ENCODE measurements at regions not wholly inside any gene's neighbourhood (a gene's known extent, or its start where the extent isn't known, plus 50 kb on each side); places are given as distances from the start of the nearest gene placed in this dataset.

DNA sequence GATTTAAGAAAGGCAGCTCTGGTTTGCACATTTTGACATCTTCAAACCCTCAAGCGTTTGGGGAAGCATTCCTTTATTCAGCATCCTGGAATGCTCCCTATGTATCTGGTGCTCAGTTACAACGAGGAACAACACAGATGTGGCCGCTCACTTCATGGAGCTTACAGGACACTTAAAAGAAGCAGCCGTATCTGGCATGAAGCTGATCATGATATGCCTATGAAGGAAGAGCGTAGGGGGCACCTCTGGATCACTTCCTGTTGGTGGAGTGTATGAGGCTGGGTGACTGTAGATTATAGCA is 72.3 kb upstream of the TP53I11 start:
- no peak overlapping the region for H3K4me3 ChIP-seq (ENCODE audit: low read depth in 1 of 5, low read length in 5 of 5)
- H3K9me3 ChIP-seq (ENCODE audit: control insufficient read depth in 5 of 5, low read length in 5 of 5): no peaks in the 10 kb centered on the region
- H3K27ac ChIP-seq (ENCODE audit: low read depth, low read length): no peak overlapping the region
- H3K9ac ChIP-seq (ENCODE audit: low read length in 5 of 5): no peak overlapping the region
- peaks cover 0 to 6% (median 0%) of the 10 kb centered on the region in 5 donors for H3K27me3 ChIP-seq (ENCODE audit: control insufficient read depth in 5 of 5, insufficient read depth in 4 of 5, low read length in 5 of 5)
- peaks cover 20 to 75% (median 59%) of the 10 kb centered on the region in 5 donors for H3K4me1 ChIP-seq (ENCODE audit: control insufficient read depth in 5 of 5, insufficient read depth in 5 of 5, low read length in 5 of 5)
- no peaks in the 10 kb centered on the region for H3K36me3 ChIP-seq (ENCODE audit: control insufficient read depth in 5 of 5, insufficient read depth in 5 of 5, low read length in 5 of 5)

DNA sequence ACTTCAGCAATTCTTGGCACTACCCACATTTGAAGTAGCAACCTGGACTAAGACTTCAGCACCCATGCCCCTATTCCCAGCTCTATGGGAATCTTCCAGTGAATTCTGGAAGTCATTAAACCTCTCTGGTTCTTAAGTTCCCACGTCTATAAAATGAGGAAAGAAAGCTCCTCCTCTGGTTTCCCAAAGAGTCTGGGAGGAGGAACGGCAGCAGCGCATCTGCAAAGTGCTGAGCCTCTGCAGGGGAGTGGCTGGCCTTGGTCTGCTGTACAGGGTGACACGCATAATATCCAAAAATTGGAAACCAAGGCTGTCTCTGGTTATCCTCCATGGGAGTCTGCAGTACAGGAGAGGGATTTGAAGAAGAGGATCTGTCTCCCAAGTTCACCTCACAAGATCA is 73.6 kb upstream of the TP53I11 start:
- Histone ChIP-seq H3K9me3 (ENCODE audit: control insufficient read depth in 5 of 5, low read length in 5 of 5) (no peaks in the 10 kb centered on the region), H3K27ac (ENCODE audit: low read depth, low read length) (no peak overlapping the region), H3K36me3 (ENCODE audit: control insufficient read depth in 5 of 5, insufficient read depth in 5 of 5, low read length in 5 of 5) (no peaks in the 10 kb centered on the region), H3K4me1 (ENCODE audit: control insufficient read depth in 5 of 5, insufficient read depth in 5 of 5, low read length in 5 of 5) (peaks cover 25 to 82% (median 65%) of the 10 kb centered on the region in 5 donors), H3K9ac (ENCODE audit: low read length in 5 of 5) (no peak overlapping the region), H3K4me3 (ENCODE audit: low read depth in 1 of 5, low read length in 5 of 5) (no peak overlapping the region), H3K27me3 (ENCODE audit: control insufficient read depth in 5 of 5, insufficient read depth in 4 of 5, low read length in 5 of 5) (peaks cover 0 to 6% (median 0%) of the 10 kb centered on the region in 5 donors)

DNA sequence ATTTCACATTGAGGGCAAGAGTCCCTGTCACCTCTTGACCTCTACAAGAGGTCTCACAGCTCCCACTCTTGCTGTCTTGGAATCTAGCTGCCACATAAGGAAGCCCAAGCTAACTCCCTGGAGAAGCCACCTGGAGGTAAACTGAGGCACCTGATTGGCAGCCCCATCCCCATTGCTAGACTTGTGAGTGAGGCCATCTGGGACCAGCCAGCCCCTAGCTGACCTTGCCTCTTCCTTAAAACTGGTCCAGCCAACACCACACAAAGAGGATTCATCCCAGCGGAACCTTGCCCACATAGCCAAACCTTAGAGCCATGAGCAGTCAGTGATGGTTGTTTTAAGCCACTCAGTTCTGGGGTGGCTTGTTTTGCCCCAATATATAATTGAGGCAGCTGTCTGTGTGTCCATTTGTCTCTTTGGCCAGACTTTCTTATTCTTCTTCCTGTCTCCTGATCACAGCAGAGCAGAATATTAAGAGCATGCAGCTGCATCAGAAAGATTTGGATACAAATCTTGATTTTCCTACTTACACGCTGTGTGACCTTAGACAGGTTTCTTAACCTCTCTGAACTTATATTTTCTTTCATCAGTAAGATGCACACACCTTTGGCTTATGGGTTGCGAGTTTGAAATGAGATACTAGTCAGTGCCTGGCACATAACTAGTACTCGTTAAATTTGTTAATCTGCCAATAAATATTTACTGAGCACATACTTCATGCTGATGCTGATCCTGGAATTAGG is 74.3 kb upstream of the TP53I11 start:
- no peak overlapping the region for H3K4me3 ChIP-seq (ENCODE audit: low read depth in 1 of 5, low read length in 5 of 5)

DNA sequence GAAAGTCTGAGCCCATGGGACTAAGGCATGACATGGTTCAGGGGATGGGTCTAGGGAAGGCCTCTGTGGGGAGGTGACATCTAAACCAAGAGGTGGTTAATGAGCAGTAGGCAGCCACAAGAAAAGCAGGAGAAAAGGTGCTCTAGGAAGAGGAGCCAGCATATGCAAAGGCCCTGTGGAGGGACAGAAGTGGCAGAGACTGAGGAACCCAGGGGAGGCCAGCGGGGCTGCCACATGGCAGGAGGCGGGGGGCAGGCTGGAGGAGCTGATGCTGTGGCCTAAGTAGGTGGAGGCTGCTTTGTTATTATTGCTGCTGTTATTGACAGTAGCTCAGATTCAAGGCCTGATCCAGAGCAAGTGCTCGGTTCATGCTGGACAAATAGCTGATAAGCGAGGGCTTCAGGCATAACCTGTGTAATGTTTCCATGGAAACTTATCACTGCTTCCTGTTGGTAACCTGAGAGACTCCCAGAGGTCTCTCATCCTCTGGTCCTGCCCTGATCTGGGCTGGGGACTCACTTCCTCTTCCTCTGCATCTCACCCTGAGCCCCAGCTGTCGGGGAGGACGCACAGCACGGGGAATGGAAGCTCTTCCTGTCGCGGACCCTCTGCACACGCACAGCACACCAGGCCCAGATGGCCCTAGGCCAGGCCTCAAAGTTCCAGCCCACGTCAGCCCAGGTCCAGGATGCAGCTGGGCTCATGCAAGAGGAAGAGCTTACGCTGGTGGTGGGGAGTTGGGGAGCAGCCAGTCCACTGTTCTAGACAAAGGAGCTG is 75.2 kb upstream of the TP53I11 start:
- Histone ChIP-seq H3K9me3 (ENCODE audit: control insufficient read depth in 5 of 5, low read length in 5 of 5) (no peaks in the 10 kb centered on the region), H3K27me3 (ENCODE audit: control insufficient read depth in 5 of 5, insufficient read depth in 4 of 5, low read length in 5 of 5) (peaks cover 0 to 8% (median 0%) of the 10 kb centered on the region in 5 donors), H3K36me3 (ENCODE audit: control insufficient read depth in 5 of 5, insufficient read depth in 5 of 5, low read length in 5 of 5) (no peaks in the 10 kb centered on the region), H3K4me1 (ENCODE audit: control insufficient read depth in 5 of 5, insufficient read depth in 5 of 5, low read length in 5 of 5) (peaks cover 22 to 83% (median 64%) of the 10 kb centered on the region in 5 donors), H3K27ac (ENCODE audit: low read depth, low read length) (peak overlapping the region; percentile 25), H3K4me3 (ENCODE audit: low read depth in 1 of 5, low read length in 5 of 5) (no peak overlapping the region), H3K9ac (ENCODE audit: low read length in 5 of 5) (peak overlapping the region in 1 of 5 donors; percentile 19)

More for the DNA sequence above, 74.3 kb upstream of the TP53I11 start:
- Histone ChIP-seq H3K27me3 (ENCODE audit: control insufficient read depth in 5 of 5, insufficient read depth in 4 of 5, low read length in 5 of 5) (peaks cover 0 to 6% (median 0%) of the 10 kb centered on the region in 5 donors), H3K9ac (ENCODE audit: low read length in 5 of 5) (no peak overlapping the region), H3K9me3 (ENCODE audit: control insufficient read depth in 5 of 5, low read length in 5 of 5) (no peaks in the 10 kb centered on the region), H3K27ac (ENCODE audit: low read depth, low read length) (peak overlapping the region; percentile 25), H3K4me1 (ENCODE audit: control insufficient read depth in 5 of 5, insufficient read depth in 5 of 5, low read length in 5 of 5) (peaks cover 23 to 87% (median 68%) of the 10 kb centered on the region in 5 donors), H3K36me3 (ENCODE audit: control insufficient read depth in 5 of 5, insufficient read depth in 5 of 5, low read length in 5 of 5) (no peaks in the 10 kb centered on the region)

DNA sequence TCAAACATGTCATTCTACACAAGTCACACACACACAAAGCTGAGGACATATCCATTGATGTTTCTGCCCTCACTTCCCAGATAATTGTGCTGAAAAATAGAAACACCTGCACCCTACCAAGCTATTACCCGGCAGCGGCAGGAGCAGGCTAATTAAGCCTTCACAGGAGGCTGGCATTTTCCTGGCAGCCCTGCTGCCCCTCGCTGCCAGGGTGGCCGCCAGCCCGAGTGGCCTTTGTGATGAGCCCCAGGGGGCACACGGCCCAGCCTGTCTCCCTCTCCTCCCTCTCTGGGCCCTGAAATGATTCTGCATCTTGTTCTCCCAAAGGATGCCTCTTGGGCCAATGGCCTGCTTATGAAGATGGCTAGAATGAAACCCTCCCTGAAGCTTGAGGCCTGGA is 76.2 kb upstream of the TP53I11 start:
- peaks cover 13 to 73% (median 55%) of the 10 kb centered on the region in 5 donors for H3K4me1 ChIP-seq (ENCODE audit: control insufficient read depth in 5 of 5, insufficient read depth in 5 of 5, low read length in 5 of 5)
- H3K27me3 ChIP-seq (ENCODE audit: control insufficient read depth in 5 of 5, insufficient read depth in 4 of 5, low read length in 5 of 5): peaks cover 0 to 8% (median 0%) of the 10 kb centered on the region in 5 donors
- no peak overlapping the region for H3K9ac ChIP-seq (ENCODE audit: low read length in 5 of 5)
- no peaks in the 10 kb centered on the region for H3K9me3 ChIP-seq (ENCODE audit: control insufficient read depth in 5 of 5, low read length in 5 of 5)
- no peaks in the 10 kb centered on the region for H3K36me3 ChIP-seq (ENCODE audit: control insufficient read depth in 5 of 5, insufficient read depth in 5 of 5, low read length in 5 of 5)
- H3K27ac ChIP-seq (ENCODE audit: low read depth, low read length): peak overlapping the region; percentile 24
- H3K4me3 ChIP-seq (ENCODE audit: low read depth in 1 of 5, low read length in 5 of 5): no peak overlapping the region

DNA sequence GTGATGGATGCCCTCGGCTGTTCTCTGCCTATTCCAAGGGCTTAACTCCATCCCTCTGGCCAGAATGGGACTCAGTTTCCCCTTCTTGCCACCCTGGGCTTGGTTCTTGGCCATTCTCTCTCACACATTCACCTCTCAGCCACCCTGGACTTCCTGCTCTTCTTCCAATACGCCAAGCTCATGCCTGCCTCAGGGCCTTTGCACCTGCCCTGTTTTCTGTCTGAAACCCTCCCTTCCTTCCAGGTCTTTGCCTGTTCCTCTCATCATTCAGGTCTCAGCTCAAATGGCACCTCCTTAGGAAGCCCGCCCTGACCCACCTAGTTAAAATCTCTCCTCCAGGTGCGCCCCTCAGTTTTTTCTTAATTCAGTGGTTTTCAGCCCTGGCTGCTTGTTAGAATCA is 76.6 kb upstream of the TP53I11 start:
- Histone ChIP-seq H3K4me3 (ENCODE audit: low read depth in 1 of 5, low read length in 5 of 5) (no peak overlapping the region), H3K27ac (ENCODE audit: low read depth, low read length) (peak overlapping the region; percentile 24), H3K27me3 (ENCODE audit: control insufficient read depth in 5 of 5, insufficient read depth in 4 of 5, low read length in 5 of 5) (peaks cover 0 to 8% (median 0%) of the 10 kb centered on the region in 5 donors), H3K9me3 (ENCODE audit: control insufficient read depth in 5 of 5, low read length in 5 of 5) (no peaks in the 10 kb centered on the region), H3K4me1 (ENCODE audit: control insufficient read depth in 5 of 5, insufficient read depth in 5 of 5, low read length in 5 of 5) (peaks cover 8 to 69% (median 50%) of the 10 kb centered on the region in 5 donors), H3K36me3 (ENCODE audit: control insufficient read depth in 5 of 5, insufficient read depth in 5 of 5, low read length in 5 of 5) (no peaks in the 10 kb centered on the region), H3K9ac (ENCODE audit: low read length in 5 of 5) (no peak overlapping the region)

DNA sequence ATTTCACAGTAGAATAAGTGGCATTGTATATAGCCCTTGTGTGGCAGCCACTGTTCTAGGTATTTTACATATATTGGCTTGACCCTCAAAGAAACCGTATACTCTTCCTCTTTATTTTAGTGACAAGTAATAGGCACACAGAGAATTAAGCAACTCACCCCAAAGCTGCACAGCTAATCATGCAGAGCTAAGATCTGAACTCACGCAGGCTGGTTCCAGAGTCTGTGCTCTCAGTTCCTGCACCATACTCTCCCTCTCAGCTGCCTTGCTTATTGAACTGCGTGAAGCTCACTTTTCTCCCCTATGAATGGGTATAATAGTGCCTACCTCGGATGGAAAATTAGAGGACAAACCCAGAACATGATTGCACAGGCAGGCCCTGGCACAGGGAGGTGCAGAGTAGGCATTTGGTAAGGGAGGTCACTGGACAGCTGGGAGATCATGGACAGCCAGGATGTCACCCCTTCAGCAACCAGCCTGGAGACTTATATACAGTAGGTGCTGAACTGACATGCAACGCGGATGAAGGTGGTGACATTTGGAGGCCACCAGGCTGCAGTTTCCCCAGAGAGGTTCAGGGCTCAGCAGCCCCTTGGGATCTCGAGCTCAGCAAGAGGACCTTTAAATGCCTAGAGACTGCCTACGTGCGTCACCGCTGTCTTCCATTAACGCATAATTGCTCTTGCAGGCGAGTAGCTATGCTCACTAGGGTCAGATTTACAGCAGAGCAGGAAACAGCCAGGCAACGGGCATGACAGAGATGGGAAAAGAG is 78.4 kb upstream of the TP53I11 start:
- Histone ChIP-seq H3K9ac (ENCODE audit: low read length in 5 of 5) (no peak overlapping the region), H3K4me3 (ENCODE audit: low read depth in 1 of 5, low read length in 5 of 5) (no peak overlapping the region), H3K4me1 (ENCODE audit: control insufficient read depth in 5 of 5, insufficient read depth in 5 of 5, low read length in 5 of 5) (peaks cover 0 to 56% (median 38%) of the 10 kb centered on the region in 5 donors), H3K27me3 (ENCODE audit: control insufficient read depth in 5 of 5, insufficient read depth in 4 of 5, low read length in 5 of 5) (peaks cover 0 to 12% (median 0%) of the 10 kb centered on the region in 5 donors), H3K36me3 (ENCODE audit: control insufficient read depth in 5 of 5, insufficient read depth in 5 of 5, low read length in 5 of 5) (no peaks in the 10 kb centered on the region), H3K9me3 (ENCODE audit: control insufficient read depth in 5 of 5, low read length in 5 of 5) (no peaks in the 10 kb centered on the region), H3K27ac (ENCODE audit: low read depth, low read length) (no peak overlapping the region)

DNA sequence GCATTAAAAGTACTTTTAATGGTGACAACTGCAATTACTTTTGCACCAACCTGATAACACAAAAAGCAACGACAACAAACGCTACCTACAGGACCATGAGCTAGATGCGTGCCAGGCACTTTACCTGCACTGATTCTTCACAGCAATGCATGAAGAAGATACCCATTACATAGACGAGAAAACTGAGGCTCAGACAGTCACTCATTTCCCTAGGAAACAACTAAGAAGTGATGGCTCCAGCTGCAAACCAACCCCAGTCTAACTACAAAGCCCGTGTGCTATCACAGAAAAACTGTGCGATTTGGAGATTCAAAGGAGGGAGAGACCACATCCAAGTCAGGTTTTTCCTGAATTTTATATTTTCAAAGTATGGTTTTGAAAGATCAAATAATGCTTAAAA is 80.1 kb upstream of the TP53I11 start:
- Histone ChIP-seq H3K36me3 (ENCODE audit: control insufficient read depth in 5 of 5, insufficient read depth in 5 of 5, low read length in 5 of 5) (no peaks in the 10 kb centered on the region), H3K9me3 (ENCODE audit: control insufficient read depth in 5 of 5, low read length in 5 of 5) (no peaks in the 10 kb centered on the region), H3K9ac (ENCODE audit: low read length in 5 of 5) (no peak overlapping the region), H3K4me3 (ENCODE audit: low read depth in 1 of 5, low read length in 5 of 5) (no peak overlapping the region), H3K27ac (ENCODE audit: low read depth, low read length) (no peak overlapping the region), H3K27me3 (ENCODE audit: control insufficient read depth in 5 of 5, insufficient read depth in 4 of 5, low read length in 5 of 5) (peaks cover 0 to 12% (median 0%) of the 10 kb centered on the region in 5 donors), H3K4me1 (ENCODE audit: control insufficient read depth in 5 of 5, insufficient read depth in 5 of 5, low read length in 5 of 5) (peaks cover 0 to 50% (median 22%) of the 10 kb centered on the region in 5 donors)

DNA sequence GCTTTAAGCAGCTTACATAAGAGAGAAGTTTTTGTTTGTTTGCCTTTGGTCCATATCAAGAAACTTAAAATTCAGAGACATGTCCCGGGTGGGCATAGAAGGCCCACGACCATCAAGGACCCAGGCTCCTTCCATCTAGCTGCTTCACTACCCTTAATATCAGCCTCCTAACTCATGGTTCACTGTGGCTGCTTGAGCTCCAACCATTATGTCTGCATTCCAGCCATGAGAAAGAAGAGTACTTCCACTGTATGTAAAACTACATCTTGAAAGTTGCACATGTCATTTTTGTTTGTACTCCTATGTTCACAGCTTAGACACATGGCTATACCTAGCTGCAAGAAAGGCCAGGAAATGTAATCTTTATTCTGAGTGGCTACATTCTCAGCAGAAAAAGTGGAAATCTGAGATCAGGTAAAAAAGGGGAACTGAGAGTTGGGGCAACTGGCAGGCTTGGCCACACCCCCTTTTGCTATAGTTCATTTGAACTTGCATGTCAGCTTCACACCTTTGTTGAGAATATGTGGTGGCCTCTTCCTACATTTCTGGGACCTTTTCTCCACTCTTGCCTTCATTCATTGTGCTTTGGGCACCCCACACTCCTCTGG is 81.3 kb upstream of the TP53I11 start:
- peaks cover 0 to 12% (median 0%) of the 10 kb centered on the region in 5 donors for H3K27me3 ChIP-seq (ENCODE audit: control insufficient read depth in 5 of 5, insufficient read depth in 4 of 5, low read length in 5 of 5)
- no peaks in the 10 kb centered on the region for H3K9me3 ChIP-seq (ENCODE audit: control insufficient read depth in 5 of 5, low read length in 5 of 5)
- no peak overlapping the region for H3K27ac ChIP-seq (ENCODE audit: low read depth, low read length)
- H3K4me1 ChIP-seq (ENCODE audit: control insufficient read depth in 5 of 5, insufficient read depth in 5 of 5, low read length in 5 of 5): peaks cover 0 to 42% (median 11%) of the 10 kb centered on the region in 5 donors
- no peak overlapping the region for H3K4me3 ChIP-seq (ENCODE audit: low read depth in 1 of 5, low read length in 5 of 5)
- H3K36me3 ChIP-seq (ENCODE audit: control insufficient read depth in 5 of 5, insufficient read depth in 5 of 5, low read length in 5 of 5): no peaks in the 10 kb centered on the region
- H3K9ac ChIP-seq (ENCODE audit: low read length in 5 of 5): no peak overlapping the region

Data from subcutaneous abdominal adipose tissue (tissue), 5 donors.